Central memory CD8-positive, alpha-beta T cell (primary cell): ENCODE measurements at regions not wholly inside any gene's neighbourhood (a gene's known extent, or its start where the extent isn't known, plus 50 kb on each side); places are given as distances from the start of the nearest gene placed in this dataset.

Source experiments
- ATAC-seq: fragments of 150-1000 bp; cut with Tn5 transposase; replicated peaks from 2 replicates; pipeline ENCODE4 v1.10.0; 2022; ENCODE audit warnings: mild to moderate bottlenecking, moderate FRiP score, moderate number of reproducible peaks; ENCODE audit not compliant: poor library complexity, severe bottlenecking; ENCODE audit errors: extremely low read depth
- DNase-seq, 2 donors: peaks; one replicate each; pipeline ENCODE4 v3.0.0; 2021; ENCODE audit warnings: low spot score in 2 of 2
- H3K27ac Mint-ChIP-seq: one replicate; pipeline ENCODE4 v1.8.0; 2022; ENCODE audit warnings: low read depth, mild to moderate bottlenecking, moderate library complexity, mixed read lengths
- H3K27me3 Mint-ChIP-seq: one replicate; pipeline ENCODE4 v1.8.0; 2022; ENCODE audit warnings: mixed read lengths
- H3K36me3 Mint-ChIP-seq: one replicate; pipeline ENCODE4 v1.8.0; 2022; ENCODE audit warnings: mild to moderate bottlenecking, moderate library complexity, mixed read lengths; ENCODE audit not compliant: insufficient read depth
- H3K4me1 Mint-ChIP-seq: one replicate; pipeline ENCODE4 v1.8.0; 2022; ENCODE audit warnings: mixed read lengths
- H3K4me3 Mint-ChIP-seq: one replicate; pipeline ENCODE4 v1.8.0; 2022; ENCODE audit warnings: mild to moderate bottlenecking, moderate library complexity, mixed read lengths
- H3K9me3 Mint-ChIP-seq: one replicate; pipeline ENCODE4 v1.8.0; 2022; ENCODE audit warnings: mixed read lengths

DNA sequence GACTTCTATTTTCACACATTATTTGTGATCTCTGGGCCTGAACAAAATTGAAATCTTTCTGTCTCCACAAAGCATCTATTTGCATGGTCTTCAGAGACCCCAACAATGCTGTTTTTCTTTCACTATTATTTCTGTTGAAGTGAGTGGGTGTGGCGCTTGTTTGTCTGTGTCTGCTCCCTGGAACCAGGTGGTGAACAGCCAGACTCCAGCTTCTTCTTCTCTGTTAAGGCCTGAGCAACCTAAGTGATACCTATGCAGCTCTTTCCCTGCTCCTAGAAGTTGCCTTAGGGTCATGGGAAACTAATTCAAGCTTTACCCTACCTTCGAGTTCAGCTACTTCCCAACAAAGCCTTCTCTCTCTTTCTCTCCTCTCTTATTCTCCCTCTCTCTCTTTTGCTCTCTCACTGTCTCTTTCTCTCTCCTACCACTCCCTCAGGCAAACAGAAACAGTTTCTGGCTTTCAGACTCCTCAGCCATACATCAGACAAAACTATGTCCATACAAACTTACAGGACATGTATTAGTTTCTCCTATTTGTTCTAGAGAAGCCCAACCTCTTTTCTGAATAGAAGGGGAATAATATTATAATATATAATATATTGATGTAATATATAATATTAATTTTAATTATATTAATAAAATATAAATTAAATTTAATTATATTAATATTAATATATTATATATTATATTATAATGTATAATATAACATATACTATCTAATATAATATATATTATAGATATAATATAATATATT is 552.5 kb downstream of the DSC3 start:
- DNase-seq = no peak
- Mint-ChIP-seq H3K27ac (no peak overlapping the region), H3K36me3 (no peaks in the 10 kb centered on the region), H3K4me3 (no peak overlapping the region), H3K9me3 (peaks cover 17% of the 10 kb centered on the region), H3K27me3 (no peaks in the 10 kb centered on the region), H3K4me1 (no peaks in the 10 kb centered on the region)
- no peak for ATAC-seq

DNA sequence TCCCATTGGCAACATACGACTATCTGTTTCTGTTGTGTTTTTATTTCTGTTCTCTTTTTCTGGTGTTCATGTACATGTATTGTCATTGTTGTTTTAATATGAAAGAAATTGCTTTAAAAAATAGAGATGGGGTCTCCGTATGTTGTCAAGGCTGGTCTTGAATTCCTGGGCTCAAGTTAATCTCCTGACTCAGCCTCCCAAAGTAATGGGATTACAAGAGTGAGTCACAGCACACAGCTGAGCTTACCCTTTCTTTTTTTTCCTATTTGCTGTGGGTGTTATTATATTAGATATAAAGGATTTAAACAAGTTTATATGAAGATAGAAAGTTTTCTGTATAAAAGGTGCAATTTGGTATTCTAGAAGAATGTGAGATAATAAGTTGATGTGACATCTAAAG is 554.6 kb downstream of the DSC3 start:
- H3K36me3 Mint-ChIP-seq = no peaks in the 10 kb centered on the region

DNA sequence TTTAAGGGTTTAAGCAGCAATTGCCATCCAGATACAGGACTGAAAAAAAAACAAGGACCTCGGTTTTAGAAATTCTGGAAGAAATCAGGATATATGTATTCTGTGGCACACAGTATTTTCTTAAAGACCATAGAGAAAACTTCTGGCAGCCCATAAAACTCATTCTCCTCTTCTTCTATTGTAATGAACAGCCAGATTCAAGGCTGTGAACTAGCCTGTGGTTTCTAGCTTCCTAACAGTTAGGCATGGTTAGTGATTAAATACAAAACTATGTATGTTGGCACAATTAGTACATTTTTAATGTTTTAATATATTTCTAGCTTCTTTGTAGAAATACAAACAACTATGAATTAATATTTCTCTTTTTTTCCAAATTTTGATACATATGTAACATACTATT is 555.7 kb downstream of the DSC3 start:
- no peaks in the 10 kb centered on the region for H3K4me1 Mint-ChIP-seq
- peaks cover 9% of the 10 kb centered on the region for H3K9me3 Mint-ChIP-seq
- no peaks in the 10 kb centered on the region for H3K36me3 Mint-ChIP-seq
- no peak overlapping the region for H3K27ac Mint-ChIP-seq
- no peak overlapping the region for H3K4me3 Mint-ChIP-seq
- H3K27me3 Mint-ChIP-seq = no peaks in the 10 kb centered on the region
- ATAC-seq (no peak), DNase-seq (no peak)

More for the DNA sequence above, 554.6 kb downstream of the DSC3 start:
- Mint-ChIP-seq H3K27me3 (no peaks in the 10 kb centered on the region), H3K27ac (no peak overlapping the region), H3K4me3 (no peak overlapping the region), H3K4me1 (no peaks in the 10 kb centered on the region), H3K9me3 (peaks cover 12% of the 10 kb centered on the region)
- DNase-seq (no peak), ATAC-seq (no peak)

DNA sequence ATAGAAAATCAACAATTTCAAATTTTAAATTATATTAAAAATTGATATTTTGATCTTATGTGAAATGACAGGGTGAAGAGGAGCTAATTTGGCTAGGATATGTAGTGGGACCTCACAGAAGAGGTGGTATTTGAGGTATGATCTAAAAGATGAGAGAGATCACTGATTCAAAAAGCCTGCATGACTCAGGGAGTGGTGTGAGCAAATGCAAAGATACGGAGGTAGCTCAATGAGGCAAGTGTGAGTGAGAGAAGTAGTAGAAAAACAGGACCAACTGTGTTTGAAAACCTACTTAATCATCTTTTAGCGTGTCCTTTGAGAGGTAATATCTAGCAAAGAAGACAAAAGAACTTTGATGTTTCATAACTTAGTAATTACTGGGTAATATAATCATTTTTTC is 557.5 kb downstream of the DSC3 start:
- Mint-ChIP-seq H3K27ac (no peak overlapping the region), H3K4me1 (no peaks in the 10 kb centered on the region), H3K27me3 (no peaks in the 10 kb centered on the region), H3K36me3 (no peaks in the 10 kb centered on the region), H3K9me3 (peaks cover 8% of the 10 kb centered on the region), H3K4me3 (no peak overlapping the region)
- ATAC-seq (no peak), DNase-seq (no peak)

DNA sequence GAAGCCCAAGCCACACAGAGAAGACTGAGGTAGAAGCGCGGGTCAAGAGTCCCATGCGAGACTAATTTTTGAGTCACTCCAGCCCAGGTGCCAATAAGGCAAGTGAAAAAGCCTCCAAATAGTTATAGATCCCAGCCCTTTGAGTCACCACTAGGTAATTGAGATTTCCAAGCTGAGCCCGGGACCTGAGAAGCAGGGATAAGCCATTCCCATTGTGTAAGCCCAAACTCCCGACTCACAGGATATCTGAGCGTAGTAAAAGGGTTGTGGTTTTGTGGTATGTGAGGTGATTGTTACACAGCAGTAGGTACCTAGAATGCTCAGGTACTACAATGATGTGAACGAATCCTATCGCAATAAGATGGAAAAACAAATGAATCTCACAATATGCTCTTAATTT is 560.7 kb downstream of the DSC3 start:
- H3K27ac Mint-ChIP-seq = no peak overlapping the region
- ATAC-seq (no peak), DNase-seq (no peak)
- no peaks in the 10 kb centered on the region for H3K4me1 Mint-ChIP-seq
- H3K9me3 Mint-ChIP-seq = peaks cover 11% of the 10 kb centered on the region
- H3K27me3 Mint-ChIP-seq = no peaks in the 10 kb centered on the region
- H3K4me3 Mint-ChIP-seq = no peak overlapping the region
- no peaks in the 10 kb centered on the region for H3K36me3 Mint-ChIP-seq

DNA sequence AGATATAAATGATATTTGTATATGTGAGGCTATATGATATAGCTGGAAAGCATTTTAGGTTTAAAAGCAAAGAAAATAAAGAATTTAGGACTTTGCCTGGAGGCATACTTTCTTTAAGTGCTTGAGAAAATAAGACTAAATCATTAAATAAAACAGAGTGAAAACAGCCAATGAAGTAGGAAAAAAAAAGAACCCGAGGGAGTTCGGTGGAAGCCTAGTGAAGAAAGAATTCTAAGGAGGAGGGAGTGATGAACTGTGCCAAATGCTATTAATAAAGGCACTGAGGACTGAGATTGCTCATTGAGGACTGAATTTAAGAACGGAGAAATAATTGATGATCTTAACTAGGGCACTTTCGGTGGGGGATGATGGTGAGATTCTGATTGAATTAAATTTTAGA is 573.5 kb downstream of the DSC3 start:
- Mint-ChIP-seq H3K36me3 (no peaks in the 10 kb centered on the region), H3K27ac (no peak overlapping the region), H3K9me3 (peaks cover 35% of the 10 kb centered on the region), H3K27me3 (no peaks in the 10 kb centered on the region), H3K4me3 (no peak overlapping the region), H3K4me1 (no peaks in the 10 kb centered on the region)
- no peak for ATAC-seq
- no peak for DNase-seq

DNA sequence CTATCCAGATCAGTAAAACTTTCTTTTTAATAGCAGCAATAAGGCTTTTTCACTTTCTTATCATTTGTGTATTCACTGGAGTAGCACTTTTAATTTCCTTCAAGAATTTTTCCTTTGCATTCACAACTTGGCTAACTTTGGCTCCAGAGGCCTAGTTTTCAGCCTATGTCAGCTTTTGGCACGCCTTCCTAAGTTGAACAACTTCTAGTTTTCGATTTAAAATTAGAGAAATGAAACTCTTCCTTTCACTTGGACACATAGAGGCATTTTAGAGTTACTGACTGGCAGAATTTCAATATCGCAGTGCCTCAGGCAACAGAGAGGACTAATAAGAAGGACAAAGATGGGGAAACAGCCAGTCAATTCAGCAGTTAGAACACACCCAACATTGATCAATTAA is 577.4 kb downstream of the DSC3 start:
- Mint-ChIP-seq H3K4me3 (no peak overlapping the region), H3K27me3 (no peaks in the 10 kb centered on the region), H3K27ac (no peak overlapping the region), H3K36me3 (no peaks in the 10 kb centered on the region), H3K4me1 (no peaks in the 10 kb centered on the region), H3K9me3 (peaks cover 24% of the 10 kb centered on the region)
- ATAC-seq (no peak), DNase-seq (no peak)

DNA sequence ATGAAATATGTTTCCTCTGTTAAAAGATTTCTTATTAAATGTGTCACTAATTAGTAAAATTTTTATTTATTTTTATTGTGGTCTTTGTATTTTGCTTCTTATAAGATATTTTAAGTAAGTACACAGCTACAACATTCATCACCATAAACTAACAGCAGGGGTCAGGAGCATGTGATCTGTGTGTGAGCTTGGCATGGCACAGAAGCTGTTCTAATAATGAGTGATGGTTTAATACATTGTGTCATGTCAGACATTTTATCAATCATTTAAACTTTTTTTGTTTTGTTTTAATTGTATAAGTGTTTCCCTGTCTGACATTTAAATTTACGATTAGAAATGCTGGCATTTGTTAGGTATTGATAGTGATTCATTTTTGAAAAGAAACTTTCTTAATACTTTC is 585.4 kb downstream of the DSC3 start:
- ATAC-seq (no peak), DNase-seq (no peak)
- Mint-ChIP-seq H3K27me3 (no peaks in the 10 kb centered on the region), H3K36me3 (peaks cover 1% of the 10 kb centered on the region), H3K9me3 (peaks cover 21% of the 10 kb centered on the region), H3K4me1 (no peaks in the 10 kb centered on the region), H3K27ac (no peak overlapping the region), H3K4me3 (no peak overlapping the region)

DNA sequence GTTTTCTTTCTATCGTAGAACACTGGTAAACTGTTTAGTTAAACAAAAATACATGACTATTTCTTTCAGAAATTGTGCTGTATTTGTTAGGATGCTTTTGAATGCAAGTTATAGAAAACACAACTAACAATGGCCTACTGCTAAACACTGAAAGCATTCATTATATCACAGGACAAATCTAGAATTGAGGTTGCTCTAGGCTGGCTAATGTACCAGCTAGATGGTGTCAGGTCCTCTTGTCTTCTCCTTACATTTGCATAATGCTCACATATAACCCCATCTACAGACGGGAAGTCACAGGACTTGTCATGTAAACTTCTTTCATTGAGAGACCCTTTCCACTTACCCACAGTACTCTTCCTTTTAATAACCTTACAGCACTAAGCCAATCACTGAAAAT is 586.8 kb downstream of the DSC3 start:
- Mint-ChIP-seq H3K27me3 (no peaks in the 10 kb centered on the region), H3K9me3 (peaks cover 21% of the 10 kb centered on the region), H3K27ac (no peak overlapping the region), H3K36me3 (peaks cover 1% of the 10 kb centered on the region), H3K4me3 (no peak overlapping the region), H3K4me1 (no peaks in the 10 kb centered on the region)
- ATAC-seq (no peak), DNase-seq (no peak)

DNA sequence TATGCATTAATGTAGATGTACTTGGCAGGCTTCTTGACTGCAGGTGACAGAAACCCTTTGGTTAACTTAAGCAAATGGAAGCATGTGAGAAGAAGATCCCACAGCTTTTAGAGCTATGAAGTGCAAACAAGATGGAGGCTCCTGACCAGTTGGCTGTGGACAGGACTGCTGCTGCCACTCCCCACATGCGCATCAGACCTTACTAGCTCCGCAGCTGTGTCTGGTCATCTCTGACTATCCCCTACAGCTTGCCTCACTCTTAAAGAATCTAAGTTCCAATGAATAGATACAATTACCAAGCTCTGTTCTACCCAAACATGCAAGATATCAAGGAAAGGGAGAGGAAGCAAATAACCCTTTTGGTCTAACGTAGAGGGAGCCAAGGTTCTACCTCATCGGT is 587.6 kb downstream of the DSC3 start:
- Mint-ChIP-seq H3K9me3 (peaks cover 18% of the 10 kb centered on the region), H3K27ac (no peak overlapping the region), H3K36me3 (peaks cover under 1% of the 10 kb centered on the region), H3K4me3 (no peak overlapping the region), H3K27me3 (no peaks in the 10 kb centered on the region), H3K4me1 (no peaks in the 10 kb centered on the region)
- DNase-seq (no peak), ATAC-seq (no peak)

DNA sequence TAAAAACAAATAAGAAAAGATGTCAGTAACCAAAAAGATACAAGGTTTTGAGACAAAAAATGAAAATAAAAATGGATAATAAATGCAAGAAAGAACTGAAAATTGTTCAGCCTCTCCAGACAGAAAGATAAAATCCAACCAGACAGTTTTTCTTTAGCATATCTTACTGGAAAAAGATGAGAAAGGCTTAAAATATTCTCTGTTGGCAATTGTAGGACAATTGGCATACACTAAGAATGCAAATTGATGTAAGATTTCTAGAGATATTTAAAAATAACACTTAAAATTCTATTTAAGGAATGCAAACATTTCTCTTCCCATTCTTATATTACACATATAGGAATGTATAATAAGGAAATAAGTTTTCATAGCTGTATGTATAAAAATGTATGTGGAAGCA is 590.6 kb downstream of the DSC3 start:
- no peak for ATAC-seq
- Mint-ChIP-seq H3K4me1 (no peaks in the 10 kb centered on the region), H3K27ac (no peak overlapping the region), H3K9me3 (peaks cover 15% of the 10 kb centered on the region), H3K36me3 (no peaks in the 10 kb centered on the region), H3K27me3 (no peaks in the 10 kb centered on the region), H3K4me3 (no peak overlapping the region)
- DNase-seq = no peak

DNA sequence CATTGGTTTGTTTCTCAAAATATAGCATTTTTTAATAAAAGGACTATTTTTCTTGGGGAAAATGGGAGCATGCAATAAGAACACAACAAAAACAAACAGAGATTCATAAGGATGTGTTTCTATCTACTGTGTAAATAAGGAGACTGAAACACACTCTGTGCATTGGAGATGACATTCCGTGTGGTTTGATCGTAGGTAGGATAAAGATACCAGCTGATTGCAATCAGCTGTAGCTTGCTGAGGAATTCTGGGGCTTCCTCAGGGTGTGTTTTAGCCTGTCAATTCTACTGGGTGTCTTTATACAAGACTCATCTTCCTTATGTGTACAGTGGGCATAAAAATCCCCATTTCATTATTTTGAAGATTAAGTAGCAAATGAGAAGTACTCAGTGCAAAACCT is 591.6 kb downstream of the DSC3 start:
- no peaks in the 10 kb centered on the region for H3K27me3 Mint-ChIP-seq
- no peak overlapping the region for H3K27ac Mint-ChIP-seq
- H3K4me1 Mint-ChIP-seq = no peaks in the 10 kb centered on the region
- DNase-seq = no peak
- H3K4me3 Mint-ChIP-seq = no peak overlapping the region
- H3K36me3 Mint-ChIP-seq = no peaks in the 10 kb centered on the region
- H3K9me3 Mint-ChIP-seq = peaks cover 13% of the 10 kb centered on the region
- no peak for ATAC-seq

DNA sequence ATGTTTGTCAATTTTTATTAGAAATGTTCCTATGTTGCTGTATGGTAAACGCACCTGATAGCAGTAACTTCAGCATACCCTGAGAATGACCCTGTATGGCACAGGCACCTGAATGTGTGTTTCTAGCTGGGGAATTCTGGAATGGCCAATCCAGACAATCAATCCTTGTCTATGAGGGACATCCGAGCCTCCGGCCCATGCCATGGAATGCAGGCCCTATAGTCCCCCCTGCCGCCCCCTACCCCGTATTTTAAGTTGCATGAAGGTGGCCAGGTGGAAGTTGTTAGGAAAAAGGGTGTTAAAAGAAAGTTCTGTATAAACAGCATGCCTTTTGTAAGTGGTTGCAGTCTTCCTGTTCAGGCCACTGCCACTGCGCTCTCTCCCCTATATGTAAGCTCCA is 595.9 kb downstream of the DSC3 start:
- Mint-ChIP-seq H3K36me3 (peaks cover 2% of the 10 kb centered on the region), H3K27me3 (no peaks in the 10 kb centered on the region), H3K4me1 (no peaks in the 10 kb centered on the region), H3K4me3 (no peak overlapping the region), H3K9me3 (peaks cover 9% of the 10 kb centered on the region), H3K27ac (no peak overlapping the region)
- DNase-seq (no peak), ATAC-seq (no peak)
